ENCODE measurements at regions not wholly inside any gene's neighbourhood (a gene's known extent, or its start where the extent isn't known, plus 50 kb on each side); places are given as distances from the start of the nearest gene placed in this dataset.

DNA sequence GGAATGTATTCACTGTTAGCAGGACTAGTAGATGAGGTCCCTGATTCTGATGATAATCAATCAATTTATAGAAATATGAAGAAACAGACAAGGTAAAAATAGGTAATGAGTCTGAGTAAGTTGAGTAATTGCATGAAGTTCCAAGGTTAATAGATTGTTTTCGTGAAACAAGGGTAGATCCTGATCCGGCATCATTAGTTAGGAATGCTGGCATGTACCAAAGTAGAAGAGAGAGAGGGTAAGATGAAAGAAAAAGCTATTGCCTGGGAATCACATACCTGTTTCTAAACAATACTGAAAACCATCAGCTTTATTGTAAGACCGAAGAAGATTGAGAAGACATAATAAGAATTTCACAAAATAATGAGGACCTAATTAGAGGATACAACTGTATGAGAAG, 118.1 kb upstream of the ARPP21 start:
- TF ChIP-seq, protein P1, sequence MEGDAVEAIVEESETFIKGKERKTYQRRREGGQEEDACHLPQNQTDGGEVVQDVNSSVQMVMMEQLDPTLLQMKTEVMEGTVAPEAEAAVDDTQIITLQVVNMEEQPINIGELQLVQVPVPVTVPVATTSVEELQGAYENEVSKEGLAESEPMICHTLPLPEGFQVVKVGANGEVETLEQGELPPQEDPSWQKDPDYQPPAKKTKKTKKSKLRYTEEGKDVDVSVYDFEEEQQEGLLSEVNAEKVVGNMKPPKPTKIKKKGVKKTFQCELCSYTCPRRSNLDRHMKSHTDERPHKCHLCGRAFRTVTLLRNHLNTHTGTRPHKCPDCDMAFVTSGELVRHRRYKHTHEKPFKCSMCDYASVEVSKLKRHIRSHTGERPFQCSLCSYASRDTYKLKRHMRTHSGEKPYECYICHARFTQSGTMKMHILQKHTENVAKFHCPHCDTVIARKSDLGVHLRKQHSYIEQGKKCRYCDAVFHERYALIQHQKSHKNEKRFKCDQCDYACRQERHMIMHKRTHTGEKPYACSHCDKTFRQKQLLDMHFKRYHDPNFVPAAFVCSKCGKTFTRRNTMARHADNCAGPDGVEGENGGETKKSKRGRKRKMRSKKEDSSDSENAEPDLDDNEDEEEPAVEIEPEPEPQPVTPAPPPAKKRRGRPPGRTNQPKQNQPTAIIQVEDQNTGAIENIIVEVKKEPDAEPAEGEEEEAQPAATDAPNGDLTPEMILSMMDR (IDR thresholded peaks at IDR 0.05; ENCODE audit: low read depth, low read length) = no peak
- TF ChIP-seq EZH2phosphoT487 (IDR thresholded peaks at IDR 0.05; ENCODE audit: low read depth) = no peak
